ENCODE measurements at regions not wholly inside any gene's neighbourhood (a gene's known extent, or its start where the extent isn't known, plus 50 kb on each side); places are given as distances from the start of the nearest gene placed in this dataset.

DNA sequence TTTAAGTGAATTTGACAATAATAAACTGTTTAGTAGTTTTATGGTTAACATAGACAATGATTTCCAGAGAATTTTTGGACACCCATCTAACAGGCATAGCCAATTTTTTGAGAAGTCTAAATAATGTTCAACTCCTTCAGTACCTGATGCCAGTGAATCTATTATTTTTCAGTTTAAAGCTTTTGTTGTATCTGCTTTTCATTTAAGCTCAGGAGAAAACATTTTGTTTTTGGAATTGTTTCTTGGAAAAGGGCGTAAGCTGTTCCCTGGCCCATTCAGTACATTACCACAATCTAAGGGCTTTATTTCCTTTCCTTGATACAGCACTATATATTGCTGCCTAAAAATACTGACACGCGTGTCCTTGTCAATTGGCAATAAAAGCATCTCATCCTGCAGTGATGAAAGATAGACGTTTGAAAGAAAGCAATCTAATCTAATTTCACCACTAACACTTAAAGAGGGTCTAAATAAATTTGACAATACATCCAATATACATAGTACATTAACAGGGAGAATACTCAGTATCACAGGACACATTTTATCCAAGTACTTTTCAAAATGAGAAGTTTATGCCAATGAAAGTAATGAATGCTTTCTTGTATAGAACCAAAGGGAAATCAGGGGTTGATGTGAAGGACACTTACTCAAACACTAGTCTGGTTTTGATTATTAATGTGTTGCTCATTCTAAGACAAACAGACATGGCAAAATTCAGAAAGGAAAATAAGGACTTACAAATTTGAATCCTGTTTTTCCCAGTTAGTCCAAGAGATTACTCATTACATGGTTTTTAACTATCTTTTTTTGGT lies 104.2 kb upstream of the LGR5 start:
- Histone ChIP-seq H3K27me3 (no peaks in the 10 kb centered on the region), H3K36me3 (no peaks in the 10 kb centered on the region), H3K4me1 (no peaks in the 10 kb centered on the region), H3K4me3 (no peak overlapping the region), H3K27ac (no peak overlapping the region), H3K9me3 (peaks cover 0 to 22% (median 0%) of the 10 kb centered on the region in 11 donors)
- no peak for TF ChIP-seq CTCF (IDR thresholded peaks at IDR 0.05)
- DNase-seq (no peak), ATAC-seq (no peak)
- 59 to 64% methylated on average over 4 of the region's 4 CpGs for WGBS, 2 donors
- intact Hi-C loops (cut with DNase I): no loop called here

- no peak for DNase-seq
- intact Hi-C loops (cut with DNase I): no loop called here
- Histone ChIP-seq H3K36me3 (no peaks in the 10 kb centered on the region), H3K4me3 (no peak overlapping the region), H3K27ac (no peak overlapping the region), H3K27me3 (no peaks in the 10 kb centered on the region), H3K4me1 (no peaks in the 10 kb centered on the region), H3K9me3 (peaks cover 0 to 9% (median 0%) of the 10 kb centered on the region in 11 donors)
- TF ChIP-seq CTCF (IDR thresholded peaks at IDR 0.05): no peak
- ATAC-seq: no peak
- 89 to 91% methylated on average over 1 of the region's 1 CpG for WGBS, 2 donors
These were observed 106.2 kb upstream of the LGR5 start for GRCh38 chr12:71333418-71333817.

DNA sequence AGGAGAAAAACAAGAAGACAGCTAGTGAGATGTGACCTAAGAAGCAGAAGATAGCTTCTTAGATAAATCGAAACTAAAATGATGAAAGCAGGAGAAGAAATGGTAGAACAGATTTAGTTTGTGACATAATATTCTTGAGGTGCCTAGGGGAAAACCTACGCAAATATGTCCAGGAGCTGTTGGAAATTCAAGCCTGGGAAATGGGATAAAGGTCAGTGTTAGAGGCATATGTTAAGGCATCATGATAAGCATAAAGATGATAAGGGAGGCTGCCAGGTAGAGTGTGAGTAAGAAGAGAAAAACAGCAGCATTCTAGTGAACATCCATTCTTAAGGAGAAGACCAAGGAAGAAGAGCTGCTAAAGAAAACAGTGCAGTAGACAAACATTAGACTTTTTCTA lies 109.6 kb upstream of the LGR5 start:
- Histone ChIP-seq H3K4me1 (no peaks in the 10 kb centered on the region), H3K4me3 (no peak overlapping the region), H3K27me3 (no peaks in the 10 kb centered on the region), H3K36me3 (no peaks in the 10 kb centered on the region), H3K27ac (no peak overlapping the region), H3K9me3 (no peaks in the 10 kb centered on the region)
- 80 to 83% methylated on average over 2 of the region's 2 CpGs for WGBS, 2 donors
- DNase-seq (no peak), ATAC-seq (no peak)
- intact Hi-C loops (cut with DNase I): no loop called here
- no peak for TF ChIP-seq CTCF (IDR thresholded peaks at IDR 0.05)

DNA sequence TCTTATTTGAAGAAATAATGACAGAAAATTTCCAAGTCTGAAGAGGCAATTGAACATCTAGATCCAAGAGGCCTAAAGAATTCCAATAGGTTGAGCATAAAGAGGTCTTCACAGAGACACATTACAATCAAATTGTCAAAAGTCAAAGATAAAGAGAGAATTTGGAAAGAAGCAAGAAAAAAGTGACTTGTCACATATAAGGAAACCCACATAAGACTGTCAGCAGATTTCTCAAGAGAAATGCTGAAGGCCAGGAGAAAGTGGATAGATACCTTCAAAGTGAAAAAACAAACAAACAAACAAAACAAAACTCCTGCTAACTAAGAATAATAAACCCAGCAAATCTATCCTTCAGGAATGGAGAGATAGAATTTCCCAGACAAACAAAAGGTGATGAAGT lies 118.1 kb upstream of the LGR5 start:
- Histone ChIP-seq H3K4me1 (no peaks in the 10 kb centered on the region), H3K36me3 (no peaks in the 10 kb centered on the region), H3K9me3 (peaks cover 0 to 51% (median 25%) of the 10 kb centered on the region in 11 donors), H3K27ac (no peak overlapping the region), H3K4me3 (no peak overlapping the region), H3K27me3 (no peaks in the 10 kb centered on the region)
- no peak for DNase-seq
- intact Hi-C loops (cut with DNase I): no loop called here
- no peak for ATAC-seq
- no peak for TF ChIP-seq CTCF (IDR thresholded peaks at IDR 0.05)
